ENCODE measurements at regions not wholly inside any gene's neighbourhood (a gene's known extent, or its start where the extent isn't known, plus 50 kb on each side); places are given as distances from the start of the nearest gene placed in this dataset.

GRCh38 chr3:67875858-67876257, 221.4 kb upstream of the SUCLG2 start:
- ATAC-seq (ENCODE audit: low FRiP score), result no peak
- DNase-seq (ENCODE audit: low spot score), result no peak
- TF ChIP-seq CTCF (IDR thresholded peaks at IDR 0.05), result no peak

GRCh38 chr3:67875338-67875737, 220.9 kb upstream of the SUCLG2 start:
- no peak for TF ChIP-seq CTCF (IDR thresholded peaks at IDR 0.05)
- ATAC-seq (ENCODE audit: low FRiP score) (no peak), DNase-seq (ENCODE audit: low spot score) (no peak)

- ATAC-seq (ENCODE audit: low FRiP score) (no peak), DNase-seq (ENCODE audit: low spot score) (no peak)
- no peak for TF ChIP-seq CTCF (IDR thresholded peaks at IDR 0.05)
These were observed 216.1 kb upstream of the SUCLG2 start for GRCh38 chr3:67870477-67870876.

- ATAC-seq (ENCODE audit: low FRiP score) (no peak), DNase-seq (ENCODE audit: low spot score) (no peak)
- TF ChIP-seq CTCF (IDR thresholded peaks at IDR 0.05), result no peak
These were observed 212.2 kb upstream of the SUCLG2 start for GRCh38 chr3:67866571-67866970.

- no peak for DNase-seq (ENCODE audit: low spot score)
- no peak for TF ChIP-seq CTCF (IDR thresholded peaks at IDR 0.05)
- ATAC-seq (ENCODE audit: low FRiP score), result no peak
These were observed 210.3 kb upstream of the SUCLG2 start for GRCh38 chr3:67864587-67865183.

GRCh38 chr3:67863869-67864268, 209.5 kb upstream of the SUCLG2 start:
- TF ChIP-seq CTCF (IDR thresholded peaks at IDR 0.05), result no peak
- DNase-seq (ENCODE audit: low spot score) (no peak), ATAC-seq (ENCODE audit: low FRiP score) (no peak)

GRCh38 chr3:67860429-67860828, 206.0 kb upstream of the SUCLG2 start:
- ATAC-seq (ENCODE audit: low FRiP score) (no peak), DNase-seq (ENCODE audit: low spot score) (no peak)
- TF ChIP-seq CTCF (IDR thresholded peaks at IDR 0.05), result no peak

All from omental fat pad (tissue), 3 donors.